ENCODE measurements at regions not wholly inside any gene's neighbourhood (a gene's known extent, or its start where the extent isn't known, plus 50 kb on each side); places are given as distances from the start of the nearest gene placed in this dataset.

DNA sequence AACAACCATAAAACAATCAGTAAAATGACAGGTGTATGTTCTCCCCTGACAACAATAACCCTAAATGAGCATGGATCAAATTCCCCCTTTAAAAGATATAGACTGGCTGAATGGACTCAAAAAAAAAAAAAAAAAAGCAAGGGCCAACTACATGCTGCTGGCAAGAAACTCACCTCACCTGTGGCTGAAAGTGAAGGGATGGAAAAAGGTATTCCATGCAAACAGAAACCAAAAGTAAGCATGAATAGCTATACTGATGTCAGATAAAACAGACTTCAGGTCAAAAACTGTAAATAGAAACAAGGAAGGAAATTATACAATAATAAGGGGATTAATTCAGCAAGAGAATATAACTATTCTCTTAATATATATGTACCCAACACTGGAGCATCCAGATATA lies 54.2 kb upstream of the SSBP2 start:
- DNase-seq (no peak), ATAC-seq (replicated peaks) (no peak)
- H3K27ac Mint-ChIP-seq, result no peak overlapping the region
- no peaks in the 10 kb centered on the region for H3K36me3 Mint-ChIP-seq (ENCODE audit: insufficient read depth)
- peaks cover 6 to 8% of the 10 kb centered on the region in 2 donors for H3K4me1 Mint-ChIP-seq (ENCODE audit: low read depth in 2 of 2)
- no peaks in the 10 kb centered on the region for H3K27me3 Mint-ChIP-seq
- peak overlapping the region in 1 of 2 donors; percentile 5 for H3K4me3 Mint-ChIP-seq
- peaks cover 0 to 9% of the 10 kb centered on the region in 2 donors for H3K9me3 Mint-ChIP-seq

DNA sequence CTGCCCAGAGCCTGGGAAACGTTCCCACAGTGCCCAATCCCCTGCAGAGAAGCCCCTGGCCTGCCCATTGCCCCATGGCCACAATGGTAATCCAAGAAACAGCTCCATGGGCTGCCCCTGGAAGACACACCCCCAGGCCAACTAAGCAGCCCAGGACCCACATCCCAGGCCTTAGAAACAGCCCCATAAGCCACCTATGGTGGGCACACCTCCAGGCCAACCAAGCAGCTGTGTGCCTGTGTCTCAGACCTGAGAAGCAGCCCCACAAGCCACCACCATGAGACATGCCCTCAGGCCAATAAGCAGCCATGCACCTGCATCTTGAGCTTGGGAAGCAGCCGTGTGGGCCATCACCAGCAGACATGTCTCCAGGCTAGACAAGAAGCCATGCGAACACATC lies 52.9 kb upstream of the SSBP2 start:
- DNase-seq (no peak), ATAC-seq (replicated peaks) (no peak)
- peaks cover 0 to 9% of the 10 kb centered on the region in 2 donors for H3K9me3 Mint-ChIP-seq
- H3K4me3 Mint-ChIP-seq, result no peak overlapping the region
- no peak overlapping the region for H3K27ac Mint-ChIP-seq
- peaks cover 6 to 8% of the 10 kb centered on the region in 2 donors for H3K4me1 Mint-ChIP-seq (ENCODE audit: low read depth in 2 of 2)
- no peaks in the 10 kb centered on the region for H3K27me3 Mint-ChIP-seq
- no peaks in the 10 kb centered on the region for H3K36me3 Mint-ChIP-seq (ENCODE audit: insufficient read depth)

DNA sequence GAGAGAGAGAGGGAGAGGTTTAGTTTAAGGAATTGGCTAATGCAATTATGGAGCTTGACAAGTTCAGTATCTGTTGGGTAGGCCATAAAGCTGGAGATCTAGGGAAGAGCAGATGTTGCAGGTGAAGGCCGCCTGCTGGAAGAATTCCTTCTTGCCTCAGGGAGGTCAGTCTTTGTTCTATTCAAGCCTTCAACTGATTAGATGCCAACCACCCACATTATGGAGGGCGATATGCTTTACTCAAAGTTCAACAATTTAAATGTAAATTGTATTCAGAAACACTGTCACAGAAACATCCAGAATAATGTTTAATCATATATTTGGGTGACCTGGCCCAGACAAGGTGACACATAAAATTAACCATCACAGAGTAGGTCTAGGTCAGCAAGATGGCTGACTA lies 51.7 kb upstream of the SSBP2 start:
- H3K36me3 Mint-ChIP-seq (ENCODE audit: insufficient read depth), result no peaks in the 10 kb centered on the region

DNA sequence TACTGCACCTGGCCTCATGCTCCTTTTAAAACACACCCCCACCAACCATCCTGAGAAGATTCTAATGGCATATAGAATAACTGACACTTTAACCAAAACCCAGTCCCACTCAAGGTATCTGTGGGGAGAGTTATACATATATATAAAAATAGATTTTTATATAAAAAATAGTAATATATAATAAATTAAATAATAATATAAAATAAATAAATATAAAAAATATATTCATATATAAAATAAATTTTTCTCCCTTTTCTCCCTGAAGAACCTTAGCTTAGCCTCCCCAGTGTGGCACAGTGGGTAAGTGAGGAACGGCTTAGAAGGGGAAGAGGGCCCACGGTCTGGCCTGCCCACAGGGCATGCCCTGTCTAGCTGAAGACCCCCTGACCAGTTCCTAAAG lies 51.1 kb upstream of the SSBP2 start:
- Mint-ChIP-seq H3K4me1 (ENCODE audit: low read depth in 2 of 2) (peaks cover 6 to 8% of the 10 kb centered on the region in 2 donors), H3K27ac (no peak overlapping the region), H3K9me3 (peaks cover 0 to 7% of the 10 kb centered on the region in 2 donors), H3K27me3 (no peaks in the 10 kb centered on the region), H3K4me3 (no peak overlapping the region), H3K36me3 (ENCODE audit: insufficient read depth) (no peaks in the 10 kb centered on the region)
- ATAC-seq (replicated peaks), result no peak
- no peak for DNase-seq

More for the DNA sequence above, 51.7 kb upstream of the SSBP2 start:
- H3K27ac Mint-ChIP-seq, result no peak overlapping the region
- H3K4me1 Mint-ChIP-seq (ENCODE audit: low read depth in 2 of 2), result peaks cover 6 to 8% of the 10 kb centered on the region in 2 donors
- DNase-seq (no peak), ATAC-seq (replicated peaks) (no peak)
- no peaks in the 10 kb centered on the region for H3K27me3 Mint-ChIP-seq
- peaks cover 0 to 9% of the 10 kb centered on the region in 2 donors for H3K9me3 Mint-ChIP-seq
- no peak overlapping the region for H3K4me3 Mint-ChIP-seq

DNA sequence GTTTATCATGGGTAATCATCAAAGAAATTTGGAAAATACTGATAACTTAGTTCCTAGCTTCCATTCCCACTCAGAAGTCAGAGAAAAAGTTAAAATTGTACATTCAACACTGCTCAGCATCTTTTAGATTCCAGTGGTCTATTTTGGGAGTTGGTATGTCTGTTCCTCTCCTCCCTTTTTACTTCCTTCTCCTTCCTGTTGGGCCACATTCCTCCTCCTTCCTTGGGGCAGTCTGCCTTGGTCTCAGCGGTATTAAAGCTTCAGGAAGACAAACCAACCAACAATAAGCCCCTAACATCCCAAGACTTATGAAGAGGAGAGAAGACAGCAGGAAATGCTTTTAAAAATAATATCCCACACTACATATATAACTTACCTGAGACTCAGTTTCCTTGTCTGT lies 49.9 kb upstream of the SSBP2 start:
- Mint-ChIP-seq H3K4me3 (no peak overlapping the region), H3K4me1 (ENCODE audit: low read depth in 2 of 2) (peaks cover 6 to 8% of the 10 kb centered on the region in 2 donors), H3K27ac (no peak overlapping the region), H3K36me3 (ENCODE audit: insufficient read depth) (no peaks in the 10 kb centered on the region), H3K9me3 (no peaks in the 10 kb centered on the region), H3K27me3 (peaks cover 0 to 1% of the 10 kb centered on the region in 2 donors)
- ATAC-seq (replicated peaks) (no peak), DNase-seq (no peak)
